Frontal cortex (tissue), 3 donors: ENCODE measurements at regions not wholly inside any gene's neighbourhood (a gene's known extent, or its start where the extent isn't known, plus 50 kb on each side); places are given as distances from the start of the nearest gene placed in this dataset.
A peak's percentile ranks its signal among the peaks of the same experiment; 100 is the strongest.
"Not testable (repeated sequence)": the region's sequence is repeated elsewhere in the genome, so short reads cannot be mapped to it uniquely, and the experiment has no call there.

Experiments used
- DNase-seq, 2 donors: peaks; one replicate each; pipeline ENCODE4 v3.0.0; 2012; ENCODE audit warnings: low spot score in 2 of 2
- FAIRE-seq: peaks from 2 replicates; lab custom pipeline; 2012; peaks lifted over from hg19 to GRCh38; lab: Jason Lieb, UNC
- donor health status: control.
- donor health status: control.
- donor health status: control.

GRCh38 chr15:25566545-25566944 is 127.7 kb upstream of the UBE3A start:
- not testable (repeated sequence) for FAIRE-seq, DNase-seq

GRCh38 chr15:25565470-25566264 is 126.8 kb upstream of the UBE3A start:
- DNase-seq = no peak
- FAIRE-seq = no peak

- FAIRE-seq (no peak), DNase-seq (no peak)
These were observed 124.8 kb upstream of the UBE3A start for GRCh38 chr15:25563596-25563995.

GRCh38 chr15:25557926-25558325 is 119.1 kb upstream of the UBE3A start:
- no peak for FAIRE-seq
- DNase-seq = no peak

- FAIRE-seq (no peak), DNase-seq (no peak)
These were observed 117.3 kb upstream of the UBE3A start for GRCh38 chr15:25556136-25556535.

GRCh38 chr15:25554640-25555039 is 115.8 kb upstream of the UBE3A start:
- DNase-seq = no peak
- no peak for FAIRE-seq

- DNase-seq (no peak), FAIRE-seq (no peak)
These were observed 109.8 kb upstream of the UBE3A start for GRCh38 chr15:25548600-25548999.

- DNase-seq (no peak), FAIRE-seq (no peak)
These were observed 107.1 kb upstream of the UBE3A start for GRCh38 chr15:25545889-25546288.

GRCh38 chr15:25545017-25545416 is 106.2 kb upstream of the UBE3A start:
- FAIRE-seq (no peak), DNase-seq (no peak)

- DNase-seq (no peak), FAIRE-seq (no peak)
These were observed 105.3 kb upstream of the UBE3A start for GRCh38 chr15:25544076-25544475.

- peak; percentile 33 to 46 for DNase-seq
- FAIRE-seq = no peak
These were observed 104.4 kb upstream of the UBE3A start for GRCh38 chr15:25543196-25543595.

GRCh38 chr15:25541228-25541627 is 102.4 kb upstream of the UBE3A start:
- DNase-seq (no peak), FAIRE-seq (no peak)

- DNase-seq = no peak
These were observed 98.2 kb upstream of the UBE3A start for GRCh38 chr15:25536801-25537611.

GRCh38 chr15:25535866-25536265 is 97.0 kb upstream of the UBE3A start:
- DNase-seq (no peak), FAIRE-seq (no peak)

More at GRCh38 chr15:25536801-25537611, 98.2 kb upstream of the UBE3A start:
- no peak for FAIRE-seq

- DNase-seq = no peak
- FAIRE-seq = no peak
These were observed 95.5 kb upstream of the UBE3A start for GRCh38 chr15:25534293-25534692.

- DNase-seq = no peak
These were observed 93.7 kb upstream of the UBE3A start for GRCh38 chr15:25532269-25533140.

GRCh38 chr15:25529774-25530173 is 91.0 kb upstream of the UBE3A start:
- no peak for FAIRE-seq
- DNase-seq = no peak

More at GRCh38 chr15:25532269-25533140, 93.7 kb upstream of the UBE3A start:
- FAIRE-seq = no peak

GRCh38 chr15:25527118-25527517 is 88.3 kb upstream of the UBE3A start:
- DNase-seq (no peak), FAIRE-seq (no peak)

- FAIRE-seq (no peak), DNase-seq (no peak)
These were observed 86.9 kb upstream of the UBE3A start for GRCh38 chr15:25525741-25526140.

- DNase-seq = no peak
- FAIRE-seq = no peak
These were observed 76.8 kb upstream of the UBE3A start for GRCh38 chr15:25515633-25516032.
